Body of pancreas (tissue), 4 donors: ENCODE measurements at regions not wholly inside any gene's neighbourhood (a gene's known extent, or its start where the extent isn't known, plus 50 kb on each side); places are given as distances from the start of the nearest gene placed in this dataset.

Experiments used
- POLR2A ChIP-seq, 3 donors: fragments of 450-650 bp; IDR thresholded peaks; one replicate each; pipeline ENCODE4 v1.6.1; 2016; ENCODE audit warnings: antibody characterized with exemption in 3 of 3, mild to moderate bottlenecking in 2 of 3
- TF ChIP-seq, protein P1 (sequence below), 7 experiments: fragments of 450-650 bp in 4 of 7; fragments of 200-600 bp in 3 of 7; sonication (generic) in 3 of 7; IDR thresholded peaks; one replicate each; pipeline ENCODE4 v1.5.1; 2016 to 2019; ENCODE audit warnings: antibody characterized with exemption in 7 of 7

DNA sequence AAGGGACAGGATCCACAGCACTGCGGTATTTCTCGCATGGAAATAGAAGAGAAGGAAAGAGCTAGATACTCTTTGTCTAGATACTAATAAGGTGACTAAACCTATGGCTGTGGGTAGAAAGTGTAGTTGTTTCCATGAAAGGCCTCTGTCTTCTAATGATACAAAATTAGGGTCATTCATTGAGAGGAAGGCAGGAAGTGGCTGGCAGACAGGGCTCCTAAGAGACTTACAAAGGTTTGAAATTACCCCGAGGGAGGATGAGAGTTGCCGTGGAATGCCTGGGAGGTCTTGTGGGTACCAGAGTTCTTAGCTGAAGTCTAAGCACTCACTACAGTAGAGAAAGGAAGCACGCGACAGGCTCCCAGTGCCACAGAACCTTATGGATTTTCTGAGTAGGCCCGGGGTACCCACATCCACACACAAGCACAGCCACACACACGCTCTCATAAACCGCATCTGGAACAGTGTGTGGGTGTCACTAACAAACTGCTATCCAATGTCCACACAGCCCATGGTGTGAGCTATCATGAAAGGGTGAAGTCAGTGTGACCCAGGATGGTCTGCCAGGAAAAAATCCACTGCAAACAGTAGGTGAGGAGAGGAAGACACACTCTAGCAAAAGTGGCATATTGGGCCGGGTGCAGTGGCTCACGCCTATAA lies 221.4 kb downstream of the FAM43A start:
- TF ChIP-seq, protein P1, sequence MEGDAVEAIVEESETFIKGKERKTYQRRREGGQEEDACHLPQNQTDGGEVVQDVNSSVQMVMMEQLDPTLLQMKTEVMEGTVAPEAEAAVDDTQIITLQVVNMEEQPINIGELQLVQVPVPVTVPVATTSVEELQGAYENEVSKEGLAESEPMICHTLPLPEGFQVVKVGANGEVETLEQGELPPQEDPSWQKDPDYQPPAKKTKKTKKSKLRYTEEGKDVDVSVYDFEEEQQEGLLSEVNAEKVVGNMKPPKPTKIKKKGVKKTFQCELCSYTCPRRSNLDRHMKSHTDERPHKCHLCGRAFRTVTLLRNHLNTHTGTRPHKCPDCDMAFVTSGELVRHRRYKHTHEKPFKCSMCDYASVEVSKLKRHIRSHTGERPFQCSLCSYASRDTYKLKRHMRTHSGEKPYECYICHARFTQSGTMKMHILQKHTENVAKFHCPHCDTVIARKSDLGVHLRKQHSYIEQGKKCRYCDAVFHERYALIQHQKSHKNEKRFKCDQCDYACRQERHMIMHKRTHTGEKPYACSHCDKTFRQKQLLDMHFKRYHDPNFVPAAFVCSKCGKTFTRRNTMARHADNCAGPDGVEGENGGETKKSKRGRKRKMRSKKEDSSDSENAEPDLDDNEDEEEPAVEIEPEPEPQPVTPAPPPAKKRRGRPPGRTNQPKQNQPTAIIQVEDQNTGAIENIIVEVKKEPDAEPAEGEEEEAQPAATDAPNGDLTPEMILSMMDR (IDR thresholded peaks at IDR 0.05), result no peak
- TF ChIP-seq POLR2A (IDR thresholded peaks at IDR 0.05), result no peak
